GM18520 (cell line): ENCODE measurements at regions not wholly inside any gene's neighbourhood (a gene's known extent, or its start where the extent isn't known, plus 50 kb on each side); places are given as distances from the start of the nearest gene placed in this dataset.

Source experiments
- ATAC-seq: cut with Tn5 transposase; IDR thresholded peaks from one replicate; pipeline ENCODE4 v1.9.1; 2021; ENCODE audit not compliant: unreplicated experiment

- ATAC-seq = no peak
Measured at GRCh38 chr19:31699421-31699820, 350.2 kb upstream of the TSHZ3 start.

DNA sequence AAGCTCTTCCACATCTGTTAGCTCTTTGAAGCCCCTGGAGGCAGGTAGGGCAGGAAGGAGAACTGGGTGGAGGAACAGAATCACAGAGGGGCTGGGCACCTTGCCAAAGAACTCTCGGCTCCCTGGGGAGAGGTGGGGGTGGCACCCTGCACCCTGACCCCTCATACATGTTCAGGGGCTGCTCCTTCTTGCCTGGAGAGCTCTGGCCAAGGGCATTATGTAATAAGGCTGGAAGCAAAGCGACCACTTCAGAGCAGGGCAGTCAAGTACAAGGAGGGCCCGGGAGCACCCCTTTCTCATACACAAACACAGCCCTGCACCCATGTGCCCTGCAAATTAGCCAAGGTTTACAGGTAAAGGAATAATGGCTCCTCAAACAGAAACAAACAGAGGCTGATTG lies 351.9 kb upstream of the TSHZ3 start:
- no peak for ATAC-seq

- no peak for ATAC-seq
Measured at GRCh38 chr19:31705656-31706055, 356.4 kb upstream of the TSHZ3 start.

DNA sequence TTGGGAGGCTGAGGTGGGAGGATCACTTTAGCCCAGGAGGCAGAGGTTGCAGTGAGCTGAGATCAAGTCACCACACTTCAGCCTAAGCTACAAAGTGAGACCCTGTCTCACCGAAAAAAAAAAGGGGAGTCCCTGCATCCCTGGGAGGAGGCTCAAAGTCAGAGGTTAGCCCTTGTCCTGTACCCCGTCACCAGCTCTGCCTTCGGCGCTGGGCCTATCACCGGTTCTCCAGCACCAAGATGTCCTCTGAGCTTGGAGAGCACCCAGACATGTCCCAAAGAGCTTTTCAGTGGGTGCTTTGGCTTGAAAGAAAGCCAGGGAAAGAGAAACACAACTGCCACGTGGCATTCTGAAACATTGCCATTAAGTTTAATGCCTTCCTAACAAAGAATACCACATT lies 356.9 kb upstream of the TSHZ3 start:
- ATAC-seq = no peak

- ATAC-seq = no peak
Measured at GRCh38 chr19:31706691-31707620, 357.7 kb upstream of the TSHZ3 start.

DNA sequence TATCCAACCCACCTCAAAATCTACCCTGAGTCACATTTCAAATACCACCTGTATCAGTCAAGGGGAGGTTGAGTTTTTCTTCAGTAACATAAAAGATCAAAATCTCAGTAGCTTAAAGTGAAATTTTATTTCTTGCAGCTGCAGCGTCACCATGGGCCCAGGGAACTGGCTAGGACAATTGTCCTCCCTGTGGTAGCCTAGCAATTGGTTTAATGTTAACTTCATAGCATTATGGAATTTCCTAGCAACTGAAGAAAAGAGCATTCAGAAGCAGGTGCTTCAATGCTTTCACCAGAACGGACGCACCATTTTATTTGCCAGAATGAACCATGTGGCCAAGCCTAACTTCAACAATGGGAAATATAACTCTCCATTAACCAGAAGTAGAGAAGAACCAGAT lies 359.3 kb upstream of the TSHZ3 start:
- ATAC-seq = no peak

GRCh38 chr19:31709476-31709875 lies 360.2 kb upstream of the TSHZ3 start:
- no peak for ATAC-seq

DNA sequence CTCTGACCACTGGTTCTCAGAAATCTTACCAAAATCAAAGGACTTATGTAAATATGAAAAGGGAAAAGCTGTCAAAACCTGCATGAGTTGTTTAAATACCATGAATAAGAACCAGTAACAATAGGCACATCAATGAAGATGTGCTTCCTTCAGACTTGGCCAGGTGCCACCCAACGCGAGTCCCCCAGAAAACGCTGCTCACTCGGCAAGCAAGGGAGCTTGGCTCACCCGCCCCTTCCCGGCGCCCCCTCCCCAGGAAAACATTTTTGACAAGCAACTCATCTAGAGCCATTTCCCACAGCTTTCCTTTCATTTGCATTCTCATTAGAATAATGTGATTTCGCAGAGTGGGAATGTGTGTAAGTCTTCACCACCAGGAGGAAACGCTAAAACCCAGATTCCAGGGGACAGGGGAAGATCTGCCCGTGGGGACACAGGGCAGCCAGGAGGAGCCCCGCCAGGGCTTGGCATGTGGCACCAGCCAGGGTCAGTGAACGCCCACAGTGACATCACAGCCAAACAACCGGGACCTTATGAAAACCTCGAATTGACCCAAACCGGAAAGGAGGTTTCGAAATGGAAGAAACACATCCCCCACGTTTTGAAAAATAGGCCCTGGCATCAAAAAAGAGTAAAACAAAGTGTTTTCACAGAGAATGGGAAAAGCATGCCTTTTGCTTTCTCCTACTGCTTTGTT lies 366.2 kb upstream of the TSHZ3 start:
- ATAC-seq = no peak

- no peak for ATAC-seq
Measured at GRCh38 chr19:31716826-31717225, 367.6 kb upstream of the TSHZ3 start.

DNA sequence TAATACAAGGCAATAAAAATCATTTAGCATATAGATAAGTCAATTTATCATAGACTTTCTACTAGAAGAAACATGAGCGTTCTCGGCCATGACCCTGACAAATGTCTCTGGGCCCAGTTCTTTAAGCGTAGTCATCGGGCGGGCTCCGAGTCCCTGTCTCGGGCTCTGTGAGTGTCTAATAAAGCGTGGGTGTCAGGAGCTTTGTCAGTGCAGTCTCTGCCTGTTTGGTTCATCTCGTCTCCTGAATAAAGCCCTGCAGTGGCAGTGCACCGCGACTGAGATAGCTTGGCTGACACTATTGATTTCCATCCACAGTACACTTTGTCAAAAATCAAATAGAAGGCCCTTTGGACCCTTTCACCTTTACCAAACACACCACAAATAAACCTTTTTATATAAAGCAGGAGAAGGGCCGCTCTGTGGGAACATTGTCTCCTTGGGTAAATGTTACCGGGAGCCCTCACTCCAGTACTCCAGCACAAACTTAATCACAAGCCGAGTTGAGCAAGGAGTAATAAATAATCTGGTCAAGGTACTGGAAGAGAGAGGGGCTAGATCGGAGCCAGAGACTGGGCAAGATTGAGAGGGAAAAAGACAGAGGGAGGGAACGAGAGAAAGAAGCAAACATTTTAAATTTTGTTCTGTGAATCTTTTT lies 368.2 kb upstream of the TSHZ3 start:
- no peak for ATAC-seq

DNA sequence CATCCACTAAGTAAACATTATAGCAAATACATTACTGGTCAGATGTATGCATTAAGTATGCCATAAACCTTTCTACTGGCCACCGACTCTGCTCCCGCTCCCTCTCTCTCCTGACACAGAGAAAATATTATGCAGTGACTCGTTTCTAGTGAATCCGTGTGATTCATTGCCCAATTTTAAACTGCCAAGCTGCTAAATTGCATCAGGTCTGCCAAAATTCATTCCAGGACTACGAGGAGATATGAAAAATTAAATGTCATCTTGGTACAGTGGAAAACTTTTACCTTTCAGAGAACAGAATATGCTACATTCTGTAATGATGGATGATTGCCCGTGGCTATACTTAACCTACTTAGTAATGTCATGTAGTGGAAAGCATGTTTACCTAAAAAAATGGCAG lies 368.8 kb upstream of the TSHZ3 start:
- no peak for ATAC-seq

- no peak for ATAC-seq
Measured at GRCh38 chr19:31718898-31719297, 369.7 kb upstream of the TSHZ3 start.

DNA sequence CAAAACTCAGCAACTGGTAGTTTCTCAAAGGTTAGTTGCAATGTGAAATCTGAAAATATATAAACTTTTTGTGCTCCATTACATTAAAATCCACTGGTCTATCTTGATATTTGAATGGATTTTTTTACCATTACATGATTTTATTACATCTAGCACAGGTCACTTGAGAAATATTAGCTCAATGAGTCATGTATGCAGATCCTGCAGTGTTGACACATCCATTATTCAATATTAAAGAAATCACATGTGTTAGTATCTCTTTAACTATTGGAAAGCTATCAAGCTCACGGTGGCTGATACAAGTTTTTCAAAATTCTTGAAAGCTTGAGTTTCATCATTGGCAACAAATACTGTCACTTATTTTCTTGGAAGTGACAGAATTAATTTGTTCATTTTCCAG lies 373.9 kb upstream of the TSHZ3 start:
- ATAC-seq = no peak

GRCh38 chr19:31725051-31725450 lies 375.8 kb upstream of the TSHZ3 start:
- no peak for ATAC-seq

GRCh38 chr19:31727536-31727935 lies 378.3 kb upstream of the TSHZ3 start:
- ATAC-seq = no peak

- no peak for ATAC-seq
Measured at GRCh38 chr19:31730270-31730669, 381.0 kb upstream of the TSHZ3 start.

DNA sequence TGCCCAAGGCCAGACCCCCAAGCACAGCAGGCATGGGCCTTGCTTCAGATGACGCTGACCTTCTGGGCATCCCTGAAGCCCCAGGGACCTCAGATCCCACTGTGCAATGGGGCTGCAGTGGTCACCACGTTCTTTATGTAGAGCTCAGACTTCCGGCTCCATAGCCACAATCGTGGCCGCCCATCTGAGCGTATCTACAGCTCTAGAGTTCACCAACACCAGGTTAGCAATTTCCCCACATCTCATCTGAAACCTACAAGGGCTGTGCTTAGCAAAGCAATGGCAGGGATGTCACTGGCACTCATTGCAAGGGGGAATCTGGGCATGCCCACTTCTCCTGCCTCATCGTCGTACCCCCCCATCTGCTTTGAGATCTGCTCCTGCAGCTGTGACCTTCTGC lies 384.4 kb upstream of the TSHZ3 start:
- ATAC-seq = no peak

DNA sequence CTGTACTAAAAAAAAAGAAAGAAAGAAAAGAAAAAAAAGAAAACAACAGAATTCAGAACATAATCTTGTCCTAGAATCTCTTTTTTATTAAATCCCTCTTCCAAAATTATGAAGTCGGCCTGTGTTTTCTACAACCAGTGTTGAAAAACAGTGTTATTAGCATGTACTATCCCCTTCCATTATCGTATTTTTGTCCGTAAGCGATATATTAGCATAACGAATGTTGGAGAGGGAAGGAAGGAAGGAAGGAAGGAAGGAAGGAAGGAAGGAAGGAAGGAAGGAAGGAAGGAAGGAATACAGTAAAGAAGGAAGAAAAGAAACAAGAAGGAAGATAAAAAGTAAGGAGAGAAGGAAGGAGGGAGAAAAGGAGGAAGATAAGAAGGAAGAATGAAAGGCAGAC lies 393.0 kb upstream of the TSHZ3 start:
- ATAC-seq = no peak

DNA sequence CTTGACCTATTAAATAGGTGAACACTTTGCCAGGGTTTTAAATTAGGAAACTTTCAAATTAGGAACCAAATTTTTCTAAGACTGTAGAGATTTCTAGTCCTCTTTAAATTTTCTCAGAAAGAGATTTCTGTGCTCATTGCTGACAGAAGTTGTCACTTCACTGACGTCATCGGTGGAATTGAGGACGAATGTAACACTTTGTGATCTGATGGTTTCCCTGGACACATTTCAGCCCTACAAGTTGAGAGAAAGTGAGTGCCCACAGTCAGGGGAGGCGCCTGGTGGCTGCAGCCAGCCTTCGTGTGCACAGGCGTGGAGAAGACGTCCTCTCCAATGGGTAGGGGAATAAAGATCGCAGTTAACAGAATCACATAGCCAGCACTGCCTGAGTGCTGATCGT lies 396.5 kb upstream of the TSHZ3 start:
- ATAC-seq = no peak

DNA sequence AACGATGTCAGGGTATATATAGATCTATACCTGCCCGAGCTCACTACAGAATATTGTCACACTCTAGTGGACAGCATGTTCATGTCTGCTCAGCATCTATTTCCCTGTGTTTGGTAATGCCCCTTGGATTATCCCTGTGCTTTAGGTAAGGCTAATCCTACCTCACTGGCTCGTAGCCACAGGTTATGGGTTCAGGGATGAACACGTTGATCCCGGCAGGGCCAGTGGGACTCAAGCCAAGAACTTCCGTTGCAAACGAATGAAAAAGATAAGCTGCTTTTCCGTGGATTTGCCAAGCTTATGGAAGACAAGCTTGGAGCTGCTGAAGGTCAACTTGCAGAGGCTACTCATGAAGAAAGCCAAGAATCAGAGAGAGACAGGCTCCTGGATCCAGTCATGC lies 400.0 kb upstream of the TSHZ3 start:
- ATAC-seq = no peak

GRCh38 chr19:31759359-31759758 lies 410.1 kb upstream of the TSHZ3 start:
- no peak for ATAC-seq
